ENCODE measurements at regions not wholly inside any gene's neighbourhood (a gene's known extent, or its start where the extent isn't known, plus 50 kb on each side); places are given as distances from the start of the nearest gene placed in this dataset.

DNA sequence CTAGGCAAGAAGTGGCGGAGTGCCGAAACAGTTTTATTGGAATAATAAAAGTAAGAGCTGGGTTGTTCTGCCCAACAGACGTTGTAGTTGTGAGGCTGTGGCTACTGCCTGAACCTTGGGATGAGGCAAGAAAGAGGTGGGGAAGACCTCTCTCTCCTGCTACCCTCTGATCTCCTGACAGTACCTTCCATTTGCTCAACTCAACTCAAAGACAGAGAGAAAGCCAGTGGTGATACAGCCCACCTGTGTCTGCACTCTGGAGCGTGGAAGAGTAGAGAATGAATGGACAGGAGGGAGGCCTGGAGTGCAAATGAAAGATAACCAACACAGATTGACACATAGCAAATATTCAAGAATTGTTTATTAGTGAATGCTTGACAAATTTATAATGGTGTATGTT is 590.3 kb downstream of the NYAP2 start:
- Histone ChIP-seq H3K4me3 (ENCODE audit: low read length in 2 of 2) (no peak overlapping the region), H3K27ac (ENCODE audit: low read depth in 1 of 2, low read length in 2 of 2) (no peak overlapping the region), H3K36me3 (ENCODE audit: control insufficient read depth in 1 of 2, insufficient read depth in 2 of 2, low read length in 1 of 2) (no peaks in the 10 kb centered on the region), H3K4me1 (ENCODE audit: control insufficient read depth in 1 of 2, insufficient read depth in 2 of 2, low read length in 2 of 2) (no peaks in the 10 kb centered on the region), H3K9me3 (ENCODE audit: control insufficient read depth, low read length) (no peaks in the 10 kb centered on the region), H3K27me3 (ENCODE audit: control insufficient read depth in 1 of 2, insufficient read depth in 2 of 2, low read length in 1 of 2) (no peaks in the 10 kb centered on the region)
- ATAC-seq (ENCODE audit: low FRiP score) (no peak), DNase-seq (no peak)
- intact Hi-C loops (cut with DNase I): no loop called here
- WGBS, 2 donors: 87 to 94% methylated on average over 4 of the region's 4 CpGs

DNA sequence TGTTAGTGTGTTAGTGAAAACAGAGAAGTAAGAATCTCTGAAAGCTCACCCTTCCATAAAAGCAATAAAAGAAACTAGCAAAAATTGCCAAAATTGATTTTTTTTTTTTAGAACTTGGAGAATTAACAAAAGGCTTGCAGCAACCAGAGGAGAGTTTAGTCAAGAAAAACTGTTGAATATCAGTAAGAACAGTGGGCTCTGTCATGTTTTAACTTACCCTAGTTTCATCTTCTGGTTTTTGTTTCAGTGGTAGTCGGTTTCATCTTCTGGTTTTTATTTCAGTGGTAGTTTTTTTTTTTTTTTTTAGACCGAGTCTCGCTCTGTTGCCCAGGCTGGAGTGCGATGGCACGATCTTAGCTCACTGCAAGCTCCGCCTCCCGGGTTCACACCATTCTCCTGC is 580.9 kb downstream of the NYAP2 start:
- DNase-seq: no peak

DNA sequence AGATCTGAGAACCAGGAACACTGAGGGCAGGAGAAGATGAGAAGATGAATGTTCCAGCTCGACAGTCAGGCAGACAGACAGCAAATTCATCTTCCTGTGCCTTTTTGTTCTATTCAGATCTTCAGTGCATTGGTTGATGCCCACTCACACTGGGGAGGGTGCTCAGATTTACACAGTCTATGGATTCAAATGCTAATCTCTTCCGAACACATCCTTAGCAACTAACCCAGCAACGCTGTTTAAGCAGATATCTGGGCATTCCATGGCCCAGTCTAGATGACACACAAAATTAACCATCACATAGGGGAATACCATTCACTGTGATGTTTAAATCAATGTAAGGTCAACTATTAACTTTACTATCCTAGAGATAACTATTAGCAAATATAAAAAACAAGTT is 571.9 kb downstream of the NYAP2 start:
- Histone ChIP-seq H3K4me1 (ENCODE audit: control insufficient read depth in 1 of 2, insufficient read depth in 2 of 2, low read length in 2 of 2) (no peaks in the 10 kb centered on the region), H3K9me3 (ENCODE audit: control insufficient read depth, low read length) (peaks cover 1% of the 10 kb centered on the region), H3K27me3 (ENCODE audit: control insufficient read depth in 1 of 2, insufficient read depth in 2 of 2, low read length in 1 of 2) (no peaks in the 10 kb centered on the region), H3K27ac (ENCODE audit: low read depth in 1 of 2, low read length in 2 of 2) (no peak overlapping the region), H3K4me3 (ENCODE audit: low read length in 2 of 2) (no peak overlapping the region), H3K36me3 (ENCODE audit: control insufficient read depth in 1 of 2, insufficient read depth in 2 of 2, low read length in 1 of 2) (no peaks in the 10 kb centered on the region)
- WGBS, 2 donors: 82 to 83% methylated on average over 3 of the region's 3 CpGs
- DNase-seq (no peak), ATAC-seq (ENCODE audit: low FRiP score) (no peak)
- intact Hi-C loops (cut with DNase I): no loop called here

More for the DNA sequence above, 580.9 kb downstream of the NYAP2 start:
- WGBS, 2 donors: 91 to 95% methylated on average over 7 of the region's 7 CpGs
- H3K27ac ChIP-seq (ENCODE audit: low read depth in 1 of 2, low read length in 2 of 2): no peak overlapping the region
- no peaks in the 10 kb centered on the region for H3K27me3 ChIP-seq (ENCODE audit: control insufficient read depth in 1 of 2, insufficient read depth in 2 of 2, low read length in 1 of 2)
- H3K4me3 ChIP-seq (ENCODE audit: low read length in 2 of 2): no peak overlapping the region
- H3K9me3 ChIP-seq (ENCODE audit: control insufficient read depth, low read length): peaks cover 1% of the 10 kb centered on the region
- no peaks in the 10 kb centered on the region for H3K36me3 ChIP-seq (ENCODE audit: control insufficient read depth in 1 of 2, insufficient read depth in 2 of 2, low read length in 1 of 2)
- ATAC-seq (ENCODE audit: low FRiP score): no peak
- intact Hi-C loops (cut with DNase I): no loop called here
- no peaks in the 10 kb centered on the region for H3K4me1 ChIP-seq (ENCODE audit: control insufficient read depth in 1 of 2, insufficient read depth in 2 of 2, low read length in 2 of 2)

DNA sequence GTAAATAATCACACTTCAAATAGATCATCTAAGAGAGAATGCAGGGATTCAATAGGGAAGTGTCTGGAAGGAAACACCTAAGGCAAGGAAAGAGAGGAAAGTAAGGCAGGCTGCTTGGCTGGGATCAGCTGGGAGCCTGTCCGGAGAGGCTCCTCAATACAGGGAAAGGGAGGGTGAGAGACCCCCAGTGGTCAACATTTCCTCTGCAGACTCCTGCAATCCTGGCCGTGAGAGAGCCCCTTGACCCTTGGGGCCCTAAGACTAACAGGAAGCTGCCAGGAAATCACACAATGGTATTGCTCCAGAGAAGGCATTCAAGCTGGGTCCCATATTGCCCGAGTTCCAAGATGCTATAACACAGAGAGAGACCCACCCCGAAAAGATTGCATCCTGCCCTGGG is 549.4 kb downstream of the NYAP2 start:
- H3K27me3 ChIP-seq (ENCODE audit: control insufficient read depth in 1 of 2, insufficient read depth in 2 of 2, low read length in 1 of 2): no peaks in the 10 kb centered on the region
- peaks cover 2% of the 10 kb centered on the region for H3K9me3 ChIP-seq (ENCODE audit: control insufficient read depth, low read length)
- no peak overlapping the region for H3K27ac ChIP-seq (ENCODE audit: low read depth in 1 of 2, low read length in 2 of 2)
- intact Hi-C loops (cut with DNase I): no loop called here
- DNase-seq (peak in 1 of 2 donors; percentile 19), ATAC-seq (ENCODE audit: low FRiP score) (no peak)
- 55% methylated on average over 4 of the region's 4 CpGs for WGBS, 2 donors
- H3K36me3 ChIP-seq (ENCODE audit: control insufficient read depth in 1 of 2, insufficient read depth in 2 of 2, low read length in 1 of 2): no peaks in the 10 kb centered on the region
- no peak overlapping the region for H3K4me3 ChIP-seq (ENCODE audit: low read length in 2 of 2)
- no peaks in the 10 kb centered on the region for H3K4me1 ChIP-seq (ENCODE audit: control insufficient read depth in 1 of 2, insufficient read depth in 2 of 2, low read length in 2 of 2)

DNA sequence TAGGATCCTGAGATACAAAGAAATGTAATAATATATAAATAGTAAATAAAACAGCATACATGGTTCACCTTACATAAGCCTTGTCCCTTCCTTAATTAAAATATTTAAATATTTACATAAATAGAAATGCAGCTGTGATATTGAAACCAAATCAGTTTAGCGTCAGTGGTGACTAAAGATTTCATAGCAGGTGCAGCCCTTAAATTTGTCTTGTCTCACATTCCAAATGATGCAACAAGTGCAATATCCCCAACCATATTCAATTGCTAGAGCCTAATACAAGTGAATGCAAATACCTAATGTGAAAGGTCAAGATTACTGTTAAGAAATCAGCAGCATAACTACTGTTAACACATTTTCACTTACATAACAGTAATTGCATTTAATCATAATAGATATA is 539.5 kb downstream of the NYAP2 start:
- Histone ChIP-seq H3K27me3 (ENCODE audit: control insufficient read depth in 1 of 2, insufficient read depth in 2 of 2, low read length in 1 of 2) (no peaks in the 10 kb centered on the region), H3K4me3 (ENCODE audit: low read length in 2 of 2) (no peak overlapping the region), H3K27ac (ENCODE audit: low read depth in 1 of 2, low read length in 2 of 2) (no peak overlapping the region), H3K36me3 (ENCODE audit: control insufficient read depth in 1 of 2, insufficient read depth in 2 of 2, low read length in 1 of 2) (no peaks in the 10 kb centered on the region), H3K9me3 (ENCODE audit: control insufficient read depth, low read length) (no peaks in the 10 kb centered on the region), H3K4me1 (ENCODE audit: control insufficient read depth in 1 of 2, insufficient read depth in 2 of 2, low read length in 2 of 2) (no peaks in the 10 kb centered on the region)
- 95 to 100% methylated on average over 1 of the region's 1 CpG for WGBS, 2 donors
- ATAC-seq (ENCODE audit: low FRiP score) (no peak), DNase-seq (no peak)
- intact Hi-C loops (cut with DNase I): no loop called here

DNA sequence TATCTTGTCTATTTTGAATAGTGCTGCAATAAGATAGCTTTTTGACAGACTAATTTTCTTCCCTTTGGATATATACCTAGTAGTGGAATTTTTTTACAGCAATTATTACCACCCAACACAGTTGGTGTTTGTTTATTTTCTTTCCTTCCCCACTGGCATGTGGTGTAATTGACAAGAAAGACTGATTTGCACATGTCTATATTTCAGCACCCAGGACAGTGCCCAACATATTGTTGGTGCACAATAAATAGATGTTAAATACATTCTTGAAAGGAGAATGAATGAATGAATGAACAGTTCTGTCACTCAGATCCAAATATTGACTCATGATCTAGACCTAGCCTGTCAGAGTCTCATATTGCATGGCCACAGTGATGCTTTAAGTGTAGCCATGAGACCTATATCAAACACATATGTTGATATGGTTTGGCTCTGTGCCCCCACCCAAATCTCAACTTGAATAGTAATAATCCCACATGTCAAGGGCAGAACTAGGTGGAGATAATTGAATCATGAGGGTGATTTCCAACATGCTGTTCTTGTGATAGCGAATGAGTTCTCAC is 538.2 kb downstream of the NYAP2 start:
- intact Hi-C loops (cut with DNase I): no loop called here
- no peak overlapping the region for H3K4me3 ChIP-seq (ENCODE audit: low read length in 2 of 2)
- peaks cover 0 to 4% of the 10 kb centered on the region in 2 donors for H3K4me1 ChIP-seq (ENCODE audit: control insufficient read depth in 1 of 2, insufficient read depth in 2 of 2, low read length in 2 of 2)
- no peaks in the 10 kb centered on the region for H3K27me3 ChIP-seq (ENCODE audit: control insufficient read depth in 1 of 2, insufficient read depth in 2 of 2, low read length in 1 of 2)
- no peak overlapping the region for H3K27ac ChIP-seq (ENCODE audit: low read depth in 1 of 2, low read length in 2 of 2)
- ATAC-seq (ENCODE audit: low FRiP score): no peak
- no peaks in the 10 kb centered on the region for H3K36me3 ChIP-seq (ENCODE audit: control insufficient read depth in 1 of 2, insufficient read depth in 2 of 2, low read length in 1 of 2)
- no peak for DNase-seq
- WGBS, 2 donors: 97 to 100% methylated on average over 1 of the region's 1 CpG
- no peaks in the 10 kb centered on the region for H3K9me3 ChIP-seq (ENCODE audit: control insufficient read depth, low read length)

DNA sequence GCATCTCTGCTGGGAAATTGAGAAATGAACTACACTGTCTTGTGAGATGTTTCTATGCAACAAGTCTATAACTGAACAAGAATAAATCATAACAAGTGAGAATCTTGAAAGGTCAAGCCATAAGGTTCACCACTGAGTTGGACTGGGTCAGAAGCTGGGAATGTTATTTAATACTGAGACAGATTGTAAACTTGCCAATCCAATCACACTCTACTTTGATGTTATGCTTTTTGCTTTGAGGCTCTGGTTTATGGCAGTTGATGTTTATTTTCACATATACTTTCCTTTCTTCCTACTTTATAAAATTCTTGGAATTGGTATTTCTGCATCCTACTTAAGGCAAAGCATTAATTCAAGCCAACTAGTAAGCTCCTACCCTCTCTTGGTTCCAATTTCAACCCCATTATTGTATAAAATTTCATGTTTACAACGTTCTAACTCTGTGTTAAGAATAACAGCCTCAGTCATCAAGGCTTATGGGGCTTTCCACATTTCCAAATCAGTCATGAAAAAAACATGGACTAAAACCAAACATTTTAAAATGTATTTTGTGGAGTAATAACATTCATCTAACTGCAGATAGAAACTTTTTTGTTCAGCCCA is 533.4 kb downstream of the NYAP2 start:
- peaks cover 0 to 8% of the 10 kb centered on the region in 2 donors for H3K4me1 ChIP-seq (ENCODE audit: control insufficient read depth in 1 of 2, insufficient read depth in 2 of 2, low read length in 2 of 2)
- ATAC-seq (ENCODE audit: low FRiP score) (no peak), DNase-seq (no peak)
- no peaks in the 10 kb centered on the region for H3K27me3 ChIP-seq (ENCODE audit: control insufficient read depth in 1 of 2, insufficient read depth in 2 of 2, low read length in 1 of 2)
- no peak overlapping the region for H3K27ac ChIP-seq (ENCODE audit: low read depth in 1 of 2, low read length in 2 of 2)
- intact Hi-C loops (cut with DNase I): no loop called here
- H3K36me3 ChIP-seq (ENCODE audit: control insufficient read depth in 1 of 2, insufficient read depth in 2 of 2, low read length in 1 of 2): no peaks in the 10 kb centered on the region
- H3K4me3 ChIP-seq (ENCODE audit: low read length in 2 of 2): no peak overlapping the region
- WGBS, 2 donors: 7 to 14% methylated on average over 1 of the region's 1 CpG
- no peaks in the 10 kb centered on the region for H3K9me3 ChIP-seq (ENCODE audit: control insufficient read depth, low read length)

DNA sequence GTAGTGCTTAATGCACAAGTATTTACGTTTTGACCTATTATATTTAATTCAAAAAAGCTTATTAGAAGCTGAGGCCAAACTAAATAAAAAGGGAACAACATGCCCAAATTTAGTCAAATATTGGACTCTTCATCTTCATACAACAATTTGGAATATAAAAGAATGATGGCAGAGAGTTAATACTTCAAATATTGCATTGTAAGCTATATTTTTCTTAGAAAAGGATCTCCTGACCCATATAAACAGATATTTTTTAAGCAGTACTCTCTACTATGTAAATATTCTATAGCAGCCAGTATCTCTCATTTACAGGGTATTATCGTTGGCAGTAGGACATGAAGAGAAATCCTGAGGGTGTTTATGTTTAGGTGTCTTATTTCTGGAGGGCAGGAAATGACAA is 531.2 kb downstream of the NYAP2 start:
- no peaks in the 10 kb centered on the region for H3K9me3 ChIP-seq (ENCODE audit: control insufficient read depth, low read length)
- no peaks in the 10 kb centered on the region for H3K36me3 ChIP-seq (ENCODE audit: control insufficient read depth in 1 of 2, insufficient read depth in 2 of 2, low read length in 1 of 2)
- WGBS, 2 donors: 5 to 7% methylated on average over 2 of the region's 2 CpGs
- peaks cover 0 to 8% of the 10 kb centered on the region in 2 donors for H3K4me1 ChIP-seq (ENCODE audit: control insufficient read depth in 1 of 2, insufficient read depth in 2 of 2, low read length in 2 of 2)
- H3K27ac ChIP-seq (ENCODE audit: low read depth in 1 of 2, low read length in 2 of 2): no peak overlapping the region
- no peaks in the 10 kb centered on the region for H3K27me3 ChIP-seq (ENCODE audit: control insufficient read depth in 1 of 2, insufficient read depth in 2 of 2, low read length in 1 of 2)
- H3K4me3 ChIP-seq (ENCODE audit: low read length in 2 of 2): no peak overlapping the region
- intact Hi-C loops (cut with DNase I): no loop called here
- ATAC-seq (ENCODE audit: low FRiP score) (no peak), DNase-seq (no peak)

DNA sequence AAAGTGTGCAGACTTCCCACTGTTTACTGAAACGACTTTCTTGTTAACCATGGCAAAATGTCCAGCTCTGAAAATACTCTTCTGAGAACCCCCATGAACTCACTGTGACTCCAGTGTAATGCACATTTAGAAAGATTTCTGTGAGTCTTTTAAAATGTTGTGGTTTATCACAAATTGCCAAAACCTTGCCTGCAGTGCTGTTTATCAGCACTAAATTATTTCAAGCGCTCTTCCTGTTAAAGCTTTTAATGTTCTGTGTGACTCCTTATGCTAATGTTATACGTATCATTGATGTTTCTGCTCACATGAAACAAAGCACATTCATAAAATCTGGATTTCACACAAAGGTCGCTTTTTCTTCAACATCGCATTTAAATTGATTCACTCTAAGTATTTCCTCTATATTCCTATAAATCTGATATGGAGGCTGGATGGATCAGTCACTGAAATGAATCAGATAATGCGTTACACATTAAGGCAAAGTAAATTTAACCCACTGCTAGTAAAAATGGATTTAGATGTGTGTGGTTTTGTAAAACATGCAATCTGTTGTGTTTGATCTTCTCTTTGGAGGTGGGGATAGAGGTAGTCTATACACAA is 521.2 kb downstream of the NYAP2 start:
- Histone ChIP-seq H3K27ac (ENCODE audit: low read depth in 1 of 2, low read length in 2 of 2) (no peak overlapping the region), H3K9me3 (ENCODE audit: control insufficient read depth, low read length) (peaks cover 1% of the 10 kb centered on the region), H3K36me3 (ENCODE audit: control insufficient read depth in 1 of 2, insufficient read depth in 2 of 2, low read length in 1 of 2) (no peaks in the 10 kb centered on the region), H3K27me3 (ENCODE audit: control insufficient read depth in 1 of 2, insufficient read depth in 2 of 2, low read length in 1 of 2) (no peaks in the 10 kb centered on the region), H3K4me3 (ENCODE audit: low read length in 2 of 2) (no peak overlapping the region), H3K4me1 (ENCODE audit: control insufficient read depth in 1 of 2, insufficient read depth in 2 of 2, low read length in 2 of 2) (peaks cover 0 to 3% of the 10 kb centered on the region in 2 donors)
- DNase-seq (no peak), ATAC-seq (ENCODE audit: low FRiP score) (no peak)
- WGBS, 2 donors: 70 to 74% methylated on average over 6 of the region's 6 CpGs
- intact Hi-C loops (cut with DNase I): loop anchor here in 1 of 2 donors (10.0 kb wide), 1 partner anchor 664 kb away; no protein-coding TSS in a partner anchor
